AML-193 (cell line): ENCODE measurements at regions not wholly inside any gene's neighbourhood (a gene's known extent, or its start where the extent isn't known, plus 50 kb on each side); places are given as distances from the start of the nearest gene placed in this dataset.
"Not testable (repeated sequence)": the region's sequence is repeated elsewhere in the genome, so short reads cannot be mapped to it uniquely, and the experiment has no call there.

Experiments
- DNase-seq, 2 experiments: peaks; one replicate each; lab custom pipeline; 2025; lab: John Stamatoyannopoulos, UW

DNA sequence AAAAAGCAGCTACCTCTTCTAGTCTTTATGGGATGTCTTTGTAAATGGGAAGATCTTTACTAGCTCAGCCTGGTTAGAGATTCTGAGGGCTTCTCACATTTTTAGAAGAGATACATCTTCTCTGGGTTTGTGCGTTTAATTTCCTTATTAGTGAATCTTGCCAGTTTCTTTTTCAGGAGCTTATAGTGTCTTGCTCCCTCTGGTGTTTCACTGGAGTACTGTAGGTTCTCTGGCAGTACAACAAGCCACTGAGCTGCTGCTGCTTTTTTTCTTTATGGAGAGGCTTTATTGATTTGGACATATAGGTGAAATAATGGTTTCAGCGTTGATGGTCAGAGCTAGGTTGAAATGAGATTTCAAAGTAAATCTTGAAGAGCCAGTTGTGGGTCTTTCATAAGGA lies 82.9 kb downstream of the LAS1L start:
- DNase-seq = peak; percentile 12 to 26

DNA sequence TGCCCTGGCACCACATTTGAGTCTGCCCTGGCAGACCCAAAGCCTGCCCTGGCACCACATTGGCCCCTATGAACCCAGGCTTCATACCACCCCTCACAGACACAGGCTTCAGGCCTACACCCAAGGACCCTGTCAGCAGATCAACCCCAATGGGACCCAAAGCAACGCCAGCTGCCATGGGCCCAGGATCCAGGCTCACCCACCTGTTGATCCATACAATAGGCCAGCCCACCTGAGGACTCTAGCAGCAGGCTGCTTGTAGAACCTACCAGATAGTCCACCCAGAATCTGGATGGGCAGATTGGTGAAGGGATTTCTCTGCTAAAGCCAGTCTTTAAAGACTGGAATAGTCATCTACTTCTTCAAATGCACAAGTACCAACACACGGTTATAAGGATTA lies 114.4 kb downstream of the LAS1L start:
- no peak for DNase-seq

DNA sequence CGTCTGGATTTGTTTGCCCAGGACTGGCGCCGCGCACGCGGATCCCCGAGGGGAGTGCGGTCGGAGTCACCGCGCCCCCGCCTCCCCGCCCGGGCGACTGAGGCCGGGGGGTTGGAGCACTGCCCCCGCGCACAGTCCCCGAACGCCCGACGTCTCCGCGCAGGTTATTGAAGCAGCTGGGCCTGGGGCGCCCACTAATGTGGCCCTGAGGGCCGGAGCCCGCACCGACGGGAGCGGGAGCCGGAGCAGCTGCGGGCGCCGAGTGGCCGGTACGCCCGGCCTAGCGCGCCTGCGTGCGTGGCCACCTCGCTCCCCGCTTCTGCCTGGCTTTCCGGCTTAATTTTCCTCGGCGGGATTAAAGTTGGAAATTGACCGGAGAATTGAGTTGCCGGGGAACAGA lies 126.9 kb downstream of the LAS1L start:
- not testable (repeated sequence) for DNase-seq

- no peak for DNase-seq
Measured at GRCh38 chrX:65407157-65407626, 127.4 kb downstream of the LAS1L start.

DNA sequence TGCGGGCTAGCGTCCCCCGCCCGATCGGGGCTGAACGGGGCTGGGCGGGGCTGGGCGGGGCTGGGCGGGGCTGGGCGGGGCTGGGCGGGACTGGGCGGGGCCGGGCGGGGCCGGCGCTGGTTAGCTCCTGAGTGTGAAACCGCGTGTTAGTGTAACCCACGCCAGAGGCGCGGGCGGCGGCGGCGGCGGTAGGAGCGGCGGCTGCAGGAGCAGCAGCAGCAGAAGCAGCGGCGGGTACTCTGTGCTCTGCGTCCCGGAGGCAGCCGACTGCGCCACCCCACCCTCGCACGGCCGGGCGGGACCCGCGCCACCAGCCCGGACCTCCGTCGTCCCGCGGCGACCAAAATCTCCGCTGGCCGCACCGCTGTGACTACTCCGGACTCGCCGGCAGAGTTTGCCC lies 128.1 kb downstream of the LAS1L start:
- no peak for DNase-seq

GRCh38 chrX:65392284-65392683 lies 142.3 kb downstream of the LAS1L start:
- no peak for DNase-seq

GRCh38 chrX:65389120-65389519 lies 145.5 kb downstream of the LAS1L start:
- DNase-seq = not testable (repeated sequence)
